ENCODE measurements at regions not wholly inside any gene's neighbourhood (a gene's known extent, or its start where the extent isn't known, plus 50 kb on each side); places are given as distances from the start of the nearest gene placed in this dataset.

DNA sequence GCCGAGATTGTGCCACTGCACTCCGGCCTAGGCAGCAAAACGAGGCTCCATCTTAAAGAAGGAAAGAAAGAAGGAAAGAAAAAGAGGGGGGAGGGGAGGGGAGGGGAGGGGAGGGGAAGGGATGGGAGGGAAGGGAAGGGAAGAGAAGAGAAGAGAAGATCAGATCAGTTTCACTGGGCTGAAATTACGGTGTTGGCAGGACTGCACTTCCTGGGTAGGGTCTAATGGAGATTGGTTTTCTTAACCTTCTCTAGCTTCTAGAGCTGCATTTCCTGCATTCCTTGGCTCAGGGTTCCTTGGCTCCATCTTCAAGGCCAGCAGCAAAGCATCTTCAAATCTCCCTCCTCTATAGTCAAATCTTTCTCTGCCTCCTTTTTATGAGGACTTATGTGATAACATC, 349.1 kb upstream of the CRIM1 start:
- WGBS: 78% methylated on average over 4 of the region's 4 CpGs
- no peak for TF ChIP-seq HNF4A (conservative IDR thresholded peaks at IDR 0.05)
- no peaks in the 10 kb centered on the region for H3K36me3 ChIP-seq (ENCODE audit: control insufficient read depth in 4 of 4, insufficient read depth in 3 of 4, low read depth in 1 of 4, low read length in 3 of 4)
- H3K4me3 ChIP-seq (ENCODE audit: low read depth in 1 of 3, low read length in 3 of 3): no peak overlapping the region
- DNase-seq (ENCODE audit: low spot score): no peak
- H3K9ac ChIP-seq (ENCODE audit: low read depth in 1 of 2, low read length in 2 of 2): no peak overlapping the region
- no peak overlapping the region for H3K27ac ChIP-seq (ENCODE audit: low read depth in 1 of 2, low read length in 2 of 2)
- H3K4me1 ChIP-seq (ENCODE audit: control insufficient read depth in 4 of 4, insufficient read depth in 4 of 4, low read length in 3 of 4): no peaks in the 10 kb centered on the region
- H3K27me3 ChIP-seq (ENCODE audit: control insufficient read depth in 4 of 4, insufficient read depth in 4 of 4, low read length in 3 of 4): no peaks in the 10 kb centered on the region
- H3K9me3 ChIP-seq (ENCODE audit: control insufficient read depth in 4 of 4, low read length in 3 of 4): no peaks in the 10 kb centered on the region

DNA sequence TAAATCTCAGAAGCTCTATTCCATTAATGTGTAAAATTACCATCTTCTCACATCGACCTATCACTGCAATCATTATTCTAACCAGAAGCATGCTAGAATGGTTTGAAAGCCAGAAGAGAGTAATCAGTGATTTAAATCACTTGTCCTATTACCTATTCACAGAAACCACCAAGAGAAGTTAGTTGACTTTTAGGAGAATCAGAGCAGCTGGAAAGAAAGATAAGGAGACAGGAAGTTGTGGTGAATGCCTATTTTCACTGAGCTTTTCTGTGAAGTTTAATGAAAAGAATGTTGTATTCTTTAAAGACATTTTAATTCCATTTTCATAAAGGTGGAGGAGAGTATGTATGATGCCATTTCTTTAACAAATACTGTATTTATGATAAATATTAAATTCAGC, 352.6 kb upstream of the CRIM1 start:
- Histone ChIP-seq H3K36me3 (ENCODE audit: control insufficient read depth in 4 of 4, insufficient read depth in 3 of 4, low read depth in 1 of 4, low read length in 3 of 4) (no peaks in the 10 kb centered on the region), H3K4me1 (ENCODE audit: control insufficient read depth in 4 of 4, insufficient read depth in 4 of 4, low read length in 3 of 4) (no peaks in the 10 kb centered on the region), H3K27me3 (ENCODE audit: control insufficient read depth in 4 of 4, insufficient read depth in 4 of 4, low read length in 3 of 4) (no peaks in the 10 kb centered on the region), H3K9ac (ENCODE audit: low read depth in 1 of 2, low read length in 2 of 2) (no peak overlapping the region), H3K27ac (ENCODE audit: low read depth in 1 of 2, low read length in 2 of 2) (no peak overlapping the region), H3K4me3 (ENCODE audit: low read depth in 1 of 3, low read length in 3 of 3) (no peak overlapping the region), H3K9me3 (ENCODE audit: control insufficient read depth in 4 of 4, low read length in 3 of 4) (no peaks in the 10 kb centered on the region)
- TF ChIP-seq TAF1 (conservative IDR thresholded peaks at IDR 0.05): no peak
- no peak for TF ChIP-seq YY1 (IDR thresholded peaks at IDR 0.05)
- TF ChIP-seq HNF4G (IDR thresholded peaks at IDR 0.05): no peak
- TF ChIP-seq SP1 (IDR thresholded peaks at IDR 0.05): no peak
- no peak for TF ChIP-seq FOXA1 (IDR thresholded peaks at IDR 0.05)
- no peak for TF ChIP-seq RAD21 (IDR thresholded peaks at IDR 0.05)
- TF ChIP-seq EGR1 (IDR thresholded peaks at IDR 0.05; ENCODE audit: low read depth in 2 of 2): no peak
- no peak for TF ChIP-seq GABPA (IDR thresholded peaks at IDR 0.05 in 1 of 2, conservative IDR thresholded peaks at IDR 0.05 in 1 of 2)
- no peak for TF ChIP-seq FOXA2 (IDR thresholded peaks at IDR 0.05)
- TF ChIP-seq MAX (IDR thresholded peaks at IDR 0.05): no peak
- TF ChIP-seq HNF4A (conservative IDR thresholded peaks at IDR 0.05): no peak
- no peak for TF ChIP-seq NR2F2 (IDR thresholded peaks at IDR 0.05)
- TF ChIP-seq, protein P1, sequence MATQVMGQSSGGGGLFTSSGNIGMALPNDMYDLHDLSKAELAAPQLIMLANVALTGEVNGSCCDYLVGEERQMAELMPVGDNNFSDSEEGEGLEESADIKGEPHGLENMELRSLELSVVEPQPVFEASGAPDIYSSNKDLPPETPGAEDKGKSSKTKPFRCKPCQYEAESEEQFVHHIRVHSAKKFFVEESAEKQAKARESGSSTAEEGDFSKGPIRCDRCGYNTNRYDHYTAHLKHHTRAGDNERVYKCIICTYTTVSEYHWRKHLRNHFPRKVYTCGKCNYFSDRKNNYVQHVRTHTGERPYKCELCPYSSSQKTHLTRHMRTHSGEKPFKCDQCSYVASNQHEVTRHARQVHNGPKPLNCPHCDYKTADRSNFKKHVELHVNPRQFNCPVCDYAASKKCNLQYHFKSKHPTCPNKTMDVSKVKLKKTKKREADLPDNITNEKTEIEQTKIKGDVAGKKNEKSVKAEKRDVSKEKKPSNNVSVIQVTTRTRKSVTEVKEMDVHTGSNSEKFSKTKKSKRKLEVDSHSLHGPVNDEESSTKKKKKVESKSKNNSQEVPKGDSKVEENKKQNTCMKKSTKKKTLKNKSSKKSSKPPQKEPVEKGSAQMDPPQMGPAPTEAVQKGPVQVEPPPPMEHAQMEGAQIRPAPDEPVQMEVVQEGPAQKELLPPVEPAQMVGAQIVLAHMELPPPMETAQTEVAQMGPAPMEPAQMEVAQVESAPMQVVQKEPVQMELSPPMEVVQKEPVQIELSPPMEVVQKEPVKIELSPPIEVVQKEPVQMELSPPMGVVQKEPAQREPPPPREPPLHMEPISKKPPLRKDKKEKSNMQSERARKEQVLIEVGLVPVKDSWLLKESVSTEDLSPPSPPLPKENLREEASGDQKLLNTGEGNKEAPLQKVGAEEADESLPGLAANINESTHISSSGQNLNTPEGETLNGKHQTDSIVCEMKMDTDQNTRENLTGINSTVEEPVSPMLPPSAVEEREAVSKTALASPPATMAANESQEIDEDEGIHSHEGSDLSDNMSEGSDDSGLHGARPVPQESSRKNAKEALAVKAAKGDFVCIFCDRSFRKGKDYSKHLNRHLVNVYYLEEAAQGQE (IDR thresholded peaks at IDR 0.05): no peak
- TF ChIP-seq ATF3 (IDR thresholded peaks at IDR 0.05): no peak
- no peak for DNase-seq (ENCODE audit: low spot score)
- WGBS: 49% methylated on average over 1 of the region's 1 CpG

DNA sequence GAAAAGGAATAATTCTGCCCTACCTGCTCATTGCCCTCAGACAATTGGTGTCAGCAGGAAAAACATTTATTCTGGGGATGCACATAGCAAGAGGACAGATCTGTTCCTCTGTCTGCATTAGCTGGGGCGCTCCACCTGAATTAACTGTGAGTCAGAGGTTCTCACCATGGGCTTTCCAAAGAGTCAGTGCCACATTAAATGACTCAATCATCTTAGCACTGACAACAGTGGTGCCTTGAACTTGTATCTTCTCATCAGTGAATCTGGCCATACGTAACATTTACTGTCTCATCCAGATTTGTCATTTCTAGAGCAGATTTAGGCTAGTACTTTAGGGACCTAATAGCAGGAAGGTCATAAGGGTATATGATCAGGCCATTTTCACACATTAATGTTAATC, 358.1 kb upstream of the CRIM1 start:
- WGBS: 81% methylated on average over 2 of the region's 2 CpGs

More for the DNA sequence above, 358.1 kb upstream of the CRIM1 start:
- H3K27me3 ChIP-seq (ENCODE audit: control insufficient read depth in 4 of 4, insufficient read depth in 4 of 4, low read length in 3 of 4): no peaks in the 10 kb centered on the region
- no peaks in the 10 kb centered on the region for H3K4me1 ChIP-seq (ENCODE audit: control insufficient read depth in 4 of 4, insufficient read depth in 4 of 4, low read length in 3 of 4)
- no peak overlapping the region for H3K9ac ChIP-seq (ENCODE audit: low read depth in 1 of 2, low read length in 2 of 2)
- H3K27ac ChIP-seq (ENCODE audit: low read depth in 1 of 2, low read length in 2 of 2): no peak overlapping the region
- no peak for TF ChIP-seq NR2F2 (IDR thresholded peaks at IDR 0.05)
- TF ChIP-seq, protein P2, sequence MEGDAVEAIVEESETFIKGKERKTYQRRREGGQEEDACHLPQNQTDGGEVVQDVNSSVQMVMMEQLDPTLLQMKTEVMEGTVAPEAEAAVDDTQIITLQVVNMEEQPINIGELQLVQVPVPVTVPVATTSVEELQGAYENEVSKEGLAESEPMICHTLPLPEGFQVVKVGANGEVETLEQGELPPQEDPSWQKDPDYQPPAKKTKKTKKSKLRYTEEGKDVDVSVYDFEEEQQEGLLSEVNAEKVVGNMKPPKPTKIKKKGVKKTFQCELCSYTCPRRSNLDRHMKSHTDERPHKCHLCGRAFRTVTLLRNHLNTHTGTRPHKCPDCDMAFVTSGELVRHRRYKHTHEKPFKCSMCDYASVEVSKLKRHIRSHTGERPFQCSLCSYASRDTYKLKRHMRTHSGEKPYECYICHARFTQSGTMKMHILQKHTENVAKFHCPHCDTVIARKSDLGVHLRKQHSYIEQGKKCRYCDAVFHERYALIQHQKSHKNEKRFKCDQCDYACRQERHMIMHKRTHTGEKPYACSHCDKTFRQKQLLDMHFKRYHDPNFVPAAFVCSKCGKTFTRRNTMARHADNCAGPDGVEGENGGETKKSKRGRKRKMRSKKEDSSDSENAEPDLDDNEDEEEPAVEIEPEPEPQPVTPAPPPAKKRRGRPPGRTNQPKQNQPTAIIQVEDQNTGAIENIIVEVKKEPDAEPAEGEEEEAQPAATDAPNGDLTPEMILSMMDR (IDR thresholded peaks at IDR 0.05; ENCODE audit: low read depth, low read length, missing input control): no peak
- no peak for TF ChIP-seq HNF4G (IDR thresholded peaks at IDR 0.05)
- no peak for TF ChIP-seq RAD21 (IDR thresholded peaks at IDR 0.05)
- TF ChIP-seq JUND (IDR thresholded peaks at IDR 0.05): no peak
- TF ChIP-seq, protein P1 (IDR thresholded peaks at IDR 0.05): no peak
- no peak for TF ChIP-seq TAF1 (conservative IDR thresholded peaks at IDR 0.05)
- TF ChIP-seq SP1 (IDR thresholded peaks at IDR 0.05): no peak
- no peak for TF ChIP-seq FOXA1 (IDR thresholded peaks at IDR 0.05)
- no peak for TF ChIP-seq FOXA2 (IDR thresholded peaks at IDR 0.05)
- no peak overlapping the region for H3K4me3 ChIP-seq (ENCODE audit: low read depth in 1 of 3, low read length in 3 of 3)
- H3K9me3 ChIP-seq (ENCODE audit: control insufficient read depth in 4 of 4, low read length in 3 of 4): peaks cover 0 to 4% (median 0%) of the 10 kb centered on the region in 4 donors
- no peaks in the 10 kb centered on the region for H3K36me3 ChIP-seq (ENCODE audit: control insufficient read depth in 4 of 4, insufficient read depth in 3 of 4, low read depth in 1 of 4, low read length in 3 of 4)
- DNase-seq (ENCODE audit: low spot score): no peak
